GM18951 (cell line): ENCODE measurements at regions not wholly inside any gene's neighbourhood (a gene's known extent, or its start where the extent isn't known, plus 50 kb on each side); places are given as distances from the start of the nearest gene placed in this dataset.

Experiments used
- POLR2A ChIP-seq: IDR thresholded peaks from 4 replicates; pipeline ENCODE4 v1.6.1; 2011; ENCODE audit warnings: mild to moderate bottlenecking; ENCODE audit not compliant: insufficient read length, insufficient read depth; ENCODE audit errors: extremely low read depth
- in situ Hi-C: fragments of 300-500 bp; cut with MboI; formaldehyde crosslinking; loops from one replicate; pipeline ENCODE4 v1.12.0; 2022; ENCODE audit warnings: low sequenced_read_pairs, mixed read lengths, inconsistent platforms; ENCODE audit not compliant: unreplicated experiment

DNA sequence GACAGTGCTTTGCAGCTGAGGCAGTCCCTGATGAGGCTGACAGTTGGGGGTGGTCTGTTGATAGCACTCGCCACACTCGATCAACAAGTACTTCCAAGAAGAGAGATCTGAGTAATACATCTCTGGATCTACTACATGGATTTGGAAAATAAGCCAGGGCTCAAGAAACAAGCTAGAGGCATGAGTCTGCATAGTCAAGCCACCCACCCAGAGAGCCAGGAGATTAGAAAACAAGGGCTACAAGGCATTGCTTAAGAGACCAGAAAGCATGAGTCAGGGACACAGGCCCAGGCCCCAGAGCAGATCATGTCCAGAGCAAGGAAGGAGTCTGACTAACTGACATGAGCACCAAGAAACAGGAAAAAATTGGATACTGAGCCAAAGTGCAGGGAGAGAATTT, 196.9 kb upstream of the CWC22 start:
- in situ Hi-C loops = no loop called here
- TF ChIP-seq POLR2A = no peak

DNA sequence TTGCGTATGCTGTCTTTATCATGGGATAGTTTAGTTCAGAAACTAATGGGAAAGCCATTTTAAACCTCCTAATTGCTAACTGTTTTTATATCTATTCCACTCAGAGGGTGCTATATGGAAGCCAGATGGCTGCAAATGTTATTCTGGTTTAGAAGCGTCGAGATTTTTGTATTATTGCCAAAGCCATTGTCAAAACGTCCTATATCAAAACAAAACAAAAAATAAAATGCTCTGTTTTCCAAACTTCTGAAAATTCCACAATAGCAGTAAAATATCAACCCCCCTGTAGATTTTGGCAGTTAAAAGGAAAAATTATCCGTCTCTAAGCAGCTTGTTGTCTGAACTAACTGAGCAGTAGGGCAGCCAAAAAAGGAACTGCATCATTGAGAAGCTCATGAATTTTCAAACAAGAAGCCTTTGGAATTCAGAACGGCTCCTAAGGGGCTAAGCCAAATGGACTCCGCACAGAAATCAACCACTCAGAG, 195.4 kb upstream of the CWC22 start:
- in situ Hi-C loops = no loop called here

DNA sequence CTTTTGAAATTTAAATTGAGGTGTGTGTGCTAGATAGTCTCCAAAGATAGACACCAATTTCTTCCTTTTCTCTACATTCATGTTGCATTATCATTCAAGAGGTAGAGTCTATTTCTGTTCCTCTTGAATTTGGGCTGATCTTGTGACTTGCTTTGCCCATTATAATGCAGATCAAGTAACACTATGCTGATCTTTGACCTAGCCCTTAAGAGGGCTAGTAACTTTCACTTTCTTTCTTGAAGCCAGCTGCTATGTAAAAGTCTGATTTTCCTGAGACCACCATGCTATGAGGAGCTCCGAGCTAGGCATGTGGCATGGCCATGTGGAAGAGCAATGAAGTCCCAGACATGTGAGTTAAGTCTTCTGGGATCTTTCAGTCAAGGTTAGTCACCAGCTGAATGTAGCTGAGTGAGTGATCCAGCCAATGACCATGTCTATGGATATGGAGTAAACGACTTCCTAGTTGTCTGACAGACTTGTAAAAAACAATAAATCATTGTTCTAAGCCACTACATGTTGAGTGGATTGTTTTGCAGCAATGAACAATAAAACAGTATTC, 189.4 kb upstream of the CWC22 start:
- in situ Hi-C loops = no loop called here
- no peak for TF ChIP-seq POLR2A

More for the DNA sequence above, 195.4 kb upstream of the CWC22 start:
- TF ChIP-seq POLR2A = no peak

- in situ Hi-C loops = no loop called here
- TF ChIP-seq POLR2A = no peak
Measured at GRCh38 chr2:180195847-180196246, 188.8 kb upstream of the CWC22 start.

GRCh38 chr2:180191432-180192124, 184.5 kb upstream of the CWC22 start:
- in situ Hi-C loops = no loop called here
- TF ChIP-seq POLR2A = no peak

DNA sequence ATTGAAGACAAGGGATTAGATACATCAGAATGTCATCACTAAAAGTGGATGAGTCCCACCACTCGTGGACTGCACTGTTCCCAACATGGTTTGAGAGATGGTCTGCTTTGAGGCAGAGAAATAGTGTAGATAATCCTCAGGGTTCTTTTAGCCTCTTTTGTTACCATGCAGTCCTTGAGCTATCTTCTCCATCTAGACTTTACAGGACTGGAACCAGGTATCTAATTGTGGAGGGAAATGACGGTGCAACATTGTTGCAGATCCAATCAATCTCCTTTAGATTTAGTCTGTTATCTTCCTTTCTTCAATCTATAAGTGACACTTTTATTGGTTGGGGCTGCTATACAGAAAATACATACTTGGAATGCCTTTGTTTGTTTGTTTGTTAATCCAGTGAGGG, 183.8 kb upstream of the CWC22 start:
- TF ChIP-seq POLR2A = no peak

DNA sequence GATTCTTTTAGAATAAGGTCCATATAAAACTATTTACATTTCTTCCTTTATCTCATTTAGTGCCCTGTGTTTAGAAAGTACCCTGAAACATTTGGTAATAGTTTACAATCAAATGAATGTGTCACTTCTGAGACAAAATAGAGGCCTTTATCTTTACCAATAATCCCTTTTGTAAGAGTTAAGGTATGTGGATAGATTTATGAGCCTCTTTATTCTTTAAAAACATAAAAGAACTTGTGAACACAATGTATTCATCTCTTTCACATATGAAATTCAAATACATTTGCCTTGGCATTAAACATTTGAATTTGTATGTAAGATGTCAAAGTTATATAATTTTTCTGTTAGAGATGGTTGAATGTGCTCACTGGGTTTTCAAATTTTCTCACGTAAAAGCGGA, 180.5 kb upstream of the CWC22 start:
- no peak for TF ChIP-seq POLR2A
- in situ Hi-C loops = no loop called here

More for the DNA sequence above, 183.8 kb upstream of the CWC22 start:
- in situ Hi-C loops = no loop called here

- TF ChIP-seq POLR2A = no peak
- in situ Hi-C loops = no loop called here
Measured at GRCh38 chr2:180184506-180184905, 177.4 kb upstream of the CWC22 start.

- TF ChIP-seq POLR2A = no peak
- in situ Hi-C loops = no loop called here
Measured at GRCh38 chr2:180180511-180180910, 173.4 kb upstream of the CWC22 start.

GRCh38 chr2:180177534-180177933, 170.4 kb upstream of the CWC22 start:
- in situ Hi-C loops = no loop called here

GRCh38 chr2:180175736-180176135, 168.6 kb upstream of the CWC22 start:
- no peak for TF ChIP-seq POLR2A

More at GRCh38 chr2:180177534-180177933, 170.4 kb upstream of the CWC22 start:
- no peak for TF ChIP-seq POLR2A

GRCh38 chr2:180174580-180174979, 167.5 kb upstream of the CWC22 start:
- in situ Hi-C loops = no loop called here
- TF ChIP-seq POLR2A = no peak

More at GRCh38 chr2:180175736-180176135, 168.6 kb upstream of the CWC22 start:
- in situ Hi-C loops = no loop called here

DNA sequence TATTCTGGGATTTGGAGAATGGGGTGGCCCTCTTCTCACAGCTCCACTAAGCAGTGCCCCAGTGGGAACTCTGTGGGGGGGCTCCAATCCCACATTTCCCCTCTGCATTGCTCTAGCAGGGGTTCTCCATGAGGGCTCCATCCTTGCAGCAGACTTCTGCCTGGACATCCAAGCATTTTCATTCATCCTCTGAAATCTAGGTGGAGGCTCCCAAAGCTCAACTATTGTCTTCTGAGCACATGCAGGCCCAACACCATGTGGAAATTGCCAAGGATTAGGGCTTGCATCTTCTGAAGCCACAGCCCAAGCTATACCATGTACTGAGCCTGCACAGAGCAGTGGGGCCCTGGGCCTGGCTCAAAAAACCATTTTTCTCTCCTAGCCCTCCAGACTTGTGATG, 162.4 kb upstream of the CWC22 start:
- TF ChIP-seq POLR2A = no peak
- in situ Hi-C loops = no loop called here

DNA sequence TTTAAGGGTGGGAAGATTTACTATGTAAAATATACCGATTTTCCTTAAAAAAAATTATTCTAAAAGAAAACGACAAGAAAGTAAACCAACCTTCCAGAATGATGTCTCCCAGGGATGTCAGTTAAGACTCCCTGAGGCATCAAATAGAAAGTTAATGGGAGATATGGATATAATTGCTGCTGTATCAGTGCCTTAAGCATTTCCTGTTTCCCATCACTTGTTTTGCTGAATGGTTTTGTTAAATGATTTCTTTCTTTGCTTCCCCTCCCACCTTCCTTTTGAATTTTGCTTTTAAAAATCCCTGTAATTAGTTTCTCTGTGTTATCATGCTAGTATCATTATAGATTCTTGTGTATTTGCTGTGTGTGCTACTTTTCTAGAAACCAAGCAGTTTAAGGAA, 154.3 kb upstream of the CWC22 start:
- in situ Hi-C loops = no loop called here
- no peak for TF ChIP-seq POLR2A

GRCh38 chr2:180159921-180160320, 152.8 kb upstream of the CWC22 start:
- in situ Hi-C loops = no loop called here
- TF ChIP-seq POLR2A = no peak

DNA sequence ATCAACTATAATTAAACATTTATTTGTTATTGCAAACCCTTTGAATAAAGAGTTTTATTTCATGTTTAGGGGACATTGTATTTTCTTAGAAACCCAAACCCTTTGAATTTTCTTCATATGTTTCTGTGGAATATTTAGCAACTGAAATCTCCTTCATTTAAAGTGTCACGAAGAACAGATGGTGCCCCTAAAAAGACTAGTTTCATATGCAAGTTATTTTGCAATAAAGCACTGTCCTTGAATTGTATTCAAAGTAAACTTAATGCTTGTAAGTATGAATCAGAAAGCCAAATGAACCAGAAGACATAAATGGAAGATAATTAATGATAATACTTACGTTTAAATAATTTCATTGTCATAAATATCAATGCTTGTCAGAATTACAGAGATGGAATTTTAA, 151.9 kb upstream of the CWC22 start:
- no peak for TF ChIP-seq POLR2A
- in situ Hi-C loops = no loop called here
